GM12892 (cell line): ENCODE measurements at regions not wholly inside any gene's neighbourhood (a gene's known extent, or its start where the extent isn't known, plus 50 kb on each side); places are given as distances from the start of the nearest gene placed in this dataset.

Experiments used
- POLR2AphosphoS5 ChIP-seq: IDR thresholded peaks from 2 replicates; pipeline ENCODE4 v1.6.1; 2011; ENCODE audit warnings: low read depth, low read length, control low read depth
- TAF1 ChIP-seq: IDR thresholded peaks from 2 replicates; pipeline ENCODE4 v1.6.1; 2011; ENCODE audit warnings: low read depth, mild to moderate bottlenecking, control low read depth, low read length, borderline replicate concordance

GRCh38 chr21:38920631-38921398, 115.1 kb downstream of the ETS2 start:
- TF ChIP-seq POLR2AphosphoS5 (no peak), TAF1 (no peak)
